Loucy (cell line): ENCODE measurements at regions not wholly inside any gene's neighbourhood (a gene's known extent, or its start where the extent isn't known, plus 50 kb on each side); places are given as distances from the start of the nearest gene placed in this dataset.

ENCODE experiments used
- H2AFZ ChIP-seq: fragments of 200-600 bp; sonication (generic); 2 replicates; pipeline ENCODE4 v1.6.0; 2016; ENCODE audit warnings: antibody characterized with exemption, mild to moderate bottlenecking, low read length, moderate library complexity
- H3F3A ChIP-seq: fragments of 200-600 bp; 2 replicates; pipeline ENCODE4 v1.6.0; 2016; ENCODE audit warnings: antibody characterized with exemption, low read depth, mild to moderate bottlenecking
- H3K27me3 ChIP-seq: fragments of 200-600 bp; sonication (generic); 2 replicates; pipeline ENCODE4 v1.6.1; 2014; ENCODE audit warnings: low read length, mild to moderate bottlenecking; ENCODE audit not compliant: insufficient read depth, poor library complexity, severe bottlenecking
- H3K36me3 ChIP-seq: fragments of 200-600 bp; sonication (generic); 2 replicates; pipeline ENCODE4 v1.6.1; 2016; ENCODE audit warnings: low read length; ENCODE audit not compliant: insufficient read depth
- H3K4me1 ChIP-seq: fragments of 200-600 bp; sonication (generic); 2 replicates; pipeline ENCODE4 v1.5.1; 2014; ENCODE audit warnings: low read length, mild to moderate bottlenecking; ENCODE audit not compliant: insufficient read depth, poor library complexity, severe bottlenecking
- H3K4me2 ChIP-seq: fragments of 200-600 bp; sonication (generic); 2 replicates; pipeline ENCODE4 v1.6.0; 2014; ENCODE audit warnings: antibody characterized with exemption, low read length, low read depth, mild to moderate bottlenecking; ENCODE audit not compliant: poor library complexity, severe bottlenecking
- H3K4me3 ChIP-seq: fragments of 200-600 bp; sonication (generic); 2 replicates; pipeline ENCODE4 v1.5.1; 2014; ENCODE audit warnings: low read length, mild to moderate bottlenecking, mixed read lengths; ENCODE audit not compliant: poor library complexity, severe bottlenecking
- H3K79me2 ChIP-seq: fragments of 200-600 bp; sonication (generic); 2 replicates; pipeline ENCODE4 v1.6.1; 2014; ENCODE audit warnings: low read length; ENCODE audit not compliant: insufficient read depth
- H3K9ac ChIP-seq: fragments of 200-600 bp; sonication (generic); 2 replicates; pipeline ENCODE4 v1.6.0; 2014; ENCODE audit warnings: mild to moderate bottlenecking, low read depth, low read length, moderate library complexity; ENCODE audit not compliant: poor library complexity, severe bottlenecking
- H3K9me2 ChIP-seq: fragments of 200-600 bp; sonication (generic); replicated peaks from 2 replicates; pipeline ENCODE4 v1.6.1; 2016; ENCODE audit warnings: low read depth, low read length, mixed read lengths
- H3K9me3 ChIP-seq: fragments of 200-600 bp; sonication (generic); 2 replicates; pipeline ENCODE4 v1.6.1; 2014; ENCODE audit warnings: mild to moderate bottlenecking, antibody characterized with exemption, low read length, low read depth; ENCODE audit not compliant: insufficient read depth
- H4K20me1 ChIP-seq: fragments of 200-600 bp; sonication (generic); 2 replicates; pipeline ENCODE4 v1.6.0; 2014; ENCODE audit warnings: antibody characterized with exemption, low read length, mild to moderate bottlenecking; ENCODE audit not compliant: insufficient read depth, poor library complexity, severe bottlenecking
- CTCF ChIP-seq: fragments of 200-600 bp; sonication (generic); conservative IDR thresholded peaks from 2 replicates; pipeline ENCODE4 v1.5.1; 2014; ENCODE audit warnings: mild to moderate bottlenecking, antibody characterized with exemption, low read length
- EZH2phosphoT487 ChIP-seq: fragments of 200-600 bp; IDR thresholded peaks from 2 replicates; pipeline ENCODE4 v1.6.1; 2018; ENCODE audit warnings: antibody characterized with exemption, mild to moderate bottlenecking, moderate library complexity, borderline replicate concordance

DNA sequence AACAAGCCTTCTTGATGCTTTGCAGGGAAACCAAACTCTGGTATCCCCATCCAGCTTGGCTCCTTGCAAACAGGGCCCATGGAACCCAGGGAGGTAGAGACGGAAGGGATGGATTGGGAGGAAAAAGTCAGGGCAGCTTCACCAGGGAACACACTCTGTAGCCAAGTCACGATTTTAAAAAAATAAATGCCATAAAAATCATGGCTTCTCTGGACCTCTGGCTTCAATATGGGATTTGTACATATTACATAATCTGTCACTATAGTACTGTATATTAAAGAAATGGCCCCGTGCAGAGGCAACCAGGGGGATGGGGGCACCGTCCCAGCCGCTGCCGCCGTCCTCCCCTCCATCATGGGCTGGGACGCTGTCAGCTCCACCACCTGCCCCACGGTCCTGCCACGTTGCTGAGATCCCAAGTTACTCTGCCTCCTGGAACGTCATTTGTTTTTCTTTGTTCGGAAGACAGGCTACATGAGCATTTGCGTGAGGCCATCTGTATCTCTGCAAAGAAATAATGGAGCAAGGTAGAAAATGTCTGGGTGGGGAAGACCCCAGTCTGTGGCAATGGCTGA is 313.3 kb downstream of the ZNF536 start:
- no peaks in the 10 kb centered on the region for H3K79me2 ChIP-seq
- H3K4me1 ChIP-seq, result no peaks in the 10 kb centered on the region
- no peak overlapping the region for H3K4me2 ChIP-seq
- no peaks in the 10 kb centered on the region for H3F3A ChIP-seq
- no peak for TF ChIP-seq CTCF
- no peak for TF ChIP-seq EZH2phosphoT487
- H3K9me3 ChIP-seq, result no peaks in the 10 kb centered on the region
- no peaks in the 10 kb centered on the region for H3K9me2 ChIP-seq
- H4K20me1 ChIP-seq, result no peaks in the 10 kb centered on the region
- H2AFZ ChIP-seq, result no peak overlapping the region
- H3K36me3 ChIP-seq, result no peaks in the 10 kb centered on the region
- H3K27me3 ChIP-seq, result no peaks in the 10 kb centered on the region
- no peak overlapping the region for H3K4me3 ChIP-seq
- no peak overlapping the region for H3K9ac ChIP-seq

DNA sequence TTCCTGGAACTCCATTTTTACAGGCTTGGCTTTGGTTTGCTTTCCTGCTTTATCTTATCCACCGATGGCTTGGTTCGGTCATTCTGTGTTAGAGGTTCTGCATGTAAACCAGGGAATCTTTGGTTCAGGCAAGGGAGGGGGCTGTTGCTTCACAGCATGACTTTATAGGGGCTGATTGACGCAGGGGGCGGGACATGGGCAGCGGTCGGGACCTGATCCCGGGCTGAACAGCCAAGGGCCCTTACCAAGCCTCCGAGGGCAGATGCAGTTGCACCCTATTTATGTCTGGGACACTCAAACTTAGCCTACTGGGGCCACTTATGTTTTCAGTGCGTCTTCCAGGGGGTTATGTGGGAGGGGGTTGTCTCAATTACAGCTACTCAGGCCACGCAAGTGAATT is 312.4 kb downstream of the ZNF536 start:
- no peak overlapping the region for H2AFZ ChIP-seq
- H3K79me2 ChIP-seq, result no peaks in the 10 kb centered on the region
- H3K36me3 ChIP-seq, result no peaks in the 10 kb centered on the region
- no peaks in the 10 kb centered on the region for H3K9me3 ChIP-seq
- H3K4me3 ChIP-seq, result no peak overlapping the region
- H4K20me1 ChIP-seq, result no peaks in the 10 kb centered on the region
- no peaks in the 10 kb centered on the region for H3F3A ChIP-seq
- H3K9me2 ChIP-seq, result no peaks in the 10 kb centered on the region
- H3K9ac ChIP-seq, result no peak overlapping the region
- no peak overlapping the region for H3K4me2 ChIP-seq
- no peaks in the 10 kb centered on the region for H3K4me1 ChIP-seq
- no peak for TF ChIP-seq CTCF
- TF ChIP-seq EZH2phosphoT487, result no peak
- H3K27me3 ChIP-seq, result no peaks in the 10 kb centered on the region

DNA sequence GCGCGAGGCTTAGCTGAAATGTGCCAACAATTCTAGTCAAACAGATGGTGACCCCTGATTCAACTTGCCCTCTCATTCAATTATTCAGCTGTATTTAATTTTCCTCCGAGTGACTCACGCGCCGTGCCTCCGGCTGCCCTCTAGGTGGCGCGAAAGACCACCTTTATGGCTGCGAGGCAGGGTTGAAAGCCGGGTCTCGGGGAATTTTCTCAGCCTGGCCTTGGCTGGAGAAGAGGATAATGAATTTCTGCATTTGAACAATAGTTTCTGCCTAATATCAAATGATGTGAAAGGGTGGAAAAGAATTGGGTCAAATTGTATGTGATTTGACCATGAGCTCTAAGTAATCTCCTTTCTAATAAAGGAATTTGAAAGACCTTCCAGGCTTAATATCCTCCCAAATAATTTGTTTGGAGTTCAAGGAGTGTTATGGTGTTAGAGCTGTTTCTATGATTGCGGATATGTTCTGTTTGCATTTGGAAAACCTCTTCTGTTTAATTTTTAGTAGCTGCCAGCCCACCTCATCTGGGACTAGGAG is 310.9 kb downstream of the ZNF536 start:
- Histone ChIP-seq H3K9ac (no peak overlapping the region), H3K4me1 (no peaks in the 10 kb centered on the region), H3K9me2 (no peaks in the 10 kb centered on the region), H3K36me3 (no peaks in the 10 kb centered on the region), H3K4me3 (no peak overlapping the region), H2AFZ (no peak overlapping the region), H4K20me1 (no peaks in the 10 kb centered on the region), H3K27me3 (no peaks in the 10 kb centered on the region), H3F3A (no peaks in the 10 kb centered on the region), H3K4me2 (no peak overlapping the region), H3K9me3 (no peaks in the 10 kb centered on the region), H3K79me2 (no peaks in the 10 kb centered on the region)
- no peak for TF ChIP-seq EZH2phosphoT487
- TF ChIP-seq CTCF, result peak; percentile 93
